Activated CD4-positive, CD25-positive, alpha-beta regulatory T cell treated with anti-CD3 and anti-CD28 coated beads, Interleukin-2, amount 50 U/mL, for 24 hours (primary cell): ENCODE measurements at regions not wholly inside any gene's neighbourhood (a gene's known extent, or its start where the extent isn't known, plus 50 kb on each side); places are given as distances from the start of the nearest gene placed in this dataset.

Experiments used
- ATAC-seq, 2 donors: fragments of 150-1000 bp; cut with Tn5 transposase; one replicate each; pipeline ENCODE4 v1.10.0; 2021; ENCODE audit warnings: mild to moderate bottlenecking in 1 of 2, moderate library complexity in 1 of 2

DNA sequence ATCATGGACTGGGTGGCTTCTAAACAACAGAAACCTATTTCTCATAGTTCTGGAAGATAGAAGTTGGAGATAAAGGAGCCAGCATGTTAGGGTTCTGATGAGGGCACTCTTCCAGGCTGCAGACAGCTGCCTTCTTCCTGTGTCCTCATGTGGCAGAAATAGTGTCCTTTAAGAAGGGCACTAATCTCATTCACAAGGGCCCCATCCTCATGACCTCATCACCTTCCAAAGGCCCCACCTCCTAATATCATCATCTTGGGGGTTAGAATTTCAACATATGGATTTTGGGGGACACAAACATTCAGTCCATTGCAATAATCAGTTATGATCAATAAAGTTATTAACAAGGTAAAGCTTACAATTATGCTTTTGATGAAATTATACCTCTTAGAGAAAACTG is 130.8 kb upstream of the SLC22A23 start:
- no peak for ATAC-seq

DNA sequence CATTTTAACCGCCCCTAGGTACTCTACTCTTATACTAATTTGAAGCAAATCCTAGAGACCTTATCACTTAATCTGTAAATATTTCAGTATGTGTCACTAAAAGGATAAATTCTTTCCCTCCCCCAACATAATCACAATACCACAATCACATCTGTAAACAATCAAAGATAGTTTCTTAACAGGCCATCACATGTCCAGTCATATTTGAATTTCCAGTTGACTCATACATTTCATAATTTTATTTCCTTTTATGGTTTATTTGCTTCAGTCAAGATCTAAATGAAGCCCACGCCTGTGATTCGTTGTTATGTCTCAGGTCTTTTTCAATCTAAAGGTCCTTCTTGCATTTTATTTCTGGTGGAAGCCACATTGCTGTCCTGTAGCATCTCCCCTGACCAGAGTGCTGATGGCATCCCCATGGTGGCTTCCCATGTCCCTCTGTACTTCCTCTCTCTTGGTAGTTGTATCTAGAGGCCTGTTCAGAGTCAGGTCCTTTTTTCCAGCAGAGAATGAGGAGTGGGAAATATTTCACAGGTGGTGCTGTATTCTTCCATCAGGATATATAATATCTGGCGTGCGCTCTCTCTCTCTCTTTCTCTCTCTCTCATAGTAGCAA is 128.6 kb upstream of the SLC22A23 start:
- peak in 1 of 2 donors; percentile 24 for ATAC-seq

DNA sequence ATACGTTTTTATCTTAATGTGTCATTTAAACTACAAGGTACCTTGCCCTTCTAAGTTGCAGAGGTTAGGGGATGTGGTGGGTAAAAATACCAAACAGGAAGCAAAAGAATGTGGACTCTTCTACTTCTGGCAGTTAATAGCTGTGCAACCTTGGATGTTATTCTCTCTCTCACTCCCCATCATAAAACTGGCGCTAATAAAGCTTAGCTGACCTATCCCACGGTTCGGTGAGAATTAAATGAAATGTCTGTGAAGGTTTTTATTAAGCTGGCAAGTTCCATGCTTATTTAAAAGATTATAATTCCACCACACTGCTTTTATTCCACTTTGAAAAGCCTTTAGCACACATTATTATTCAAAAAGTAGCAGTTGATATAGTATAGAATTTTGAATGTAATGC is 127.8 kb upstream of the SLC22A23 start:
- no peak for ATAC-seq

DNA sequence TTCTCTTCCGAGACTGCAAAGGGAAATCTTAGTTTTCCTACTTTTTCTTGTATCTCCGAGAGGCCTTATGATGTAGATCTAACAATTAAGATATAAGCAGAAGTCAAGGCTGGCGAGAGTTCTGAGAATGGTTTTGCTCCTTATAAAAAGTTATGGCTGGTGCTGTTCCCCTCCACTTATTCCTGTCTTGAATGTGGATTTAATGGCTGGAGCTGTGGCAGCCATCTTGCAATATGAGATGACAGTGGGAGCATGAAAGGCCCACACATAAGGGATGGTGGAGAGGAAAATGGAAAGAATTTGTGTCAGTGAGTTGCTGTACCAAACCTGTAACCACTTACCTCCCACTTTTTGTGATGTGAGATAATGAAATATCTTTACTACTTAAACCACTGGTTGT is 124.6 kb upstream of the SLC22A23 start:
- ATAC-seq = no peak

DNA sequence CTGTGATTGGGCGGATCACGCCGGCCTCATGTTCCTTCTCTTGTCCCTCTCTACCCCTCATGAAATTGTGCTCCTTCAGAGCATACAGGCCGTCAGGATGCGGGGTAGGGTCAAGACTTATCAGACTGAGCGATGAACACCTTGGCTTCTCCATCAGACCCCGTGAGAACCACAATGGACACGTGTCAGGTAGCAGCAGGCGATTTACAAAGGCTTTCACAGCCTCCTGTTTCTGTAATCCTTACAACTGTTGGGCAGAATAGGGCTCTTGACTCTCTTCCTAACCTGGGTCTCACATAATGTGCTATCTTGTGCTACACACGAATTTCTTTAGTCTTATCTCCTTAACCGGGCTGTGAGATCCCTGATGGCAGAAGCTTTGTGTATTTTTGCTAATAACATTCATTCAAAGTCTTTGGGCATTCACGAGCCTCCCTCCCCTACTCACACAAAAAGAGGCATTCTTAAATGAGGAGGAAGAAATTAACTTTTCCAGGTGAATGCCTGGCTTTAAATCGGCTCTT is 122.9 kb upstream of the SLC22A23 start:
- no peak for ATAC-seq

DNA sequence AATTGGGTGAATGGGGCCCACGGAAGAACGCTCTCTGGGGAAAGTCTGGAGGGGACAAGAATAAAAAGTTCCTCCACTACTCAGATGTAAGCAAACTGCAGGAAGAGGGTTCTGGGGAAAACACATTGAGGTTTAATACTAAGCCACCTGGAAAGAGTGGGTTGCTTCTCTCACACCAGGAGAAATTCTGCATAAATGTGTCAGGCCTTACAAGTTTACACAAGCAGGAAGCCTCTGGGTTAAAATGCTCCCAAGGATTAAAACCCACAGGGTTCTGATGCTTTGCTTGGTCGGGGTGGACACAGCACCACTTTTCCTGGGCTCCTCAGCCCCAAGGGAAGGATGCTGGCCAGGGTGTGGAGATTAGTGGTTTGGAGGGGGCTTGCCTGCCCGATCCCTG is 122.1 kb upstream of the SLC22A23 start:
- ATAC-seq = no peak

DNA sequence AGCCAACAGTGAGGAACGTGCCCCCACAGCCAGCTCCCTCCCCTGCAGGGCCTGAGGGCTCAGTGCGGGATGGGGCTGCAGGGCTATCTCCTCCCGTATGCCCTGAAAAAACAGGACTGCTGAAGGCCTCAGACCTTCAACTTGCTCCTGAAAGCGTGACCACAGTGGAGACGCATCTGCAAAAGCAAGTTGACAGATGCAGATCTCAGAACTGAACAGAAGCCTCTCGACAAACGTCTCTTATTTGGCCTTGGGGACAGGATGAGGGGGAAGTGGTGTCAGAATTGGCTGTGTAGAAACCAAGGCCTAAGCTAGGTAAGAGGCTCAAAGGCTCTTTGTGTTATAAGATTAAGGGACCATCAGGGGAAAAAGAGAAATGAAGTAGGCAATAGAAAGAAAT is 120.7 kb upstream of the SLC22A23 start:
- no peak for ATAC-seq

DNA sequence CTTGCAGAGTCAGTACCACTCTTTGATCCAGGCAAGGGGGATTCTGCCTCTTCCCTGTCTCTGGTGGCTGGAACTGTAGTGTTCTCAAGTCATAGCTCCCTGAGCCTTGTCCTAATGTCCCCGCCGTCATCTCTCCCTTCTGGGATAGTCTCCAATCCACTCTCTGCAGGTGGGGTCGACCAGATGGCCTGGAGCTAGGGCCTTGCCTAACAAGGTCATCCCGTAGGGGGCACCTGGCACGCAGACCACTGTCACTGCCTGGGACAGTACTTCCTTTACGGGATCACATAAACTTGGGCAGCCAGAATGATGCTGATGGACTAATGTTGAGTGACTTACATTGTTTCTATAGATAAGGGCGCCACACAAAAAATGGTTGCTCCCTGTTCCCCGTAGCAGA is 118.9 kb upstream of the SLC22A23 start:
- ATAC-seq = no peak

DNA sequence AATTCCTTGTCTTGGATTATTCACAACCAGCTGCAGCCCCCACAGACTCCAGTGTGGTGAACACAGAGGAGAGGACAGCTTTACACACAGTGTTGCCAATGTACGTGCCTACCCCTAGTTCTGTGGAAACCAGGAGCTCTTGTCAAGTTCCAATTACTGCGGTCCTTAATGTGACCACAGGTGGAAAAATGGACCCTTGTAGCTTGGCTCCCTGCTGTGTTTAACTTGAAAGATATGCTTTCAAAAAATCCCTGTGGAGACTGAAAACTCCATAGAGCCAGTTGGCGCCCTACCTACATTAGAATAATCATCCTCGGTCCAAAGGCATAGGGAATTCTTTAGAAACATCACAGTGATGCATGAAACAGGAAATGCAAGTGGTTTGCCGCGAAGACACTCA is 118.3 kb upstream of the SLC22A23 start:
- ATAC-seq = no peak

DNA sequence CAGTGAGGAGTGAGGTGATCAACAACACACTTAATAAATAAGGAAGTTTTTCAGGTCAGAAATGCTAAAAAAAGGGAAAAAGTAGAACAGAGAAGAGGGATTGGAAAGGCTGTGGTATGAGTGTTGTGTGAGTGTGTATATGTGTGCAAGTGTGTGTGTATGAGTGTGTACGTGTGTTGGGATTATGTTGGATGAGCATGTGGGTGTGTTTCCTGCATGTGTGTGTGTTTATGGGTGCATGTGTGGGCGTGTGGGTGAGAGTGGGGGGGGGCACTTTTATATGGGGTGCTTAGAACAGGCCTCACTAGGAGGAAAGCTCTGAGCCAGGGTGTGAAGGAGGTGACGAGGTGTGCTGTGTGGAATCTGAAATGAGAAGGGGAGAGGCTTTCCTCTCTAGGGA is 116.8 kb upstream of the SLC22A23 start:
- ATAC-seq = no peak

DNA sequence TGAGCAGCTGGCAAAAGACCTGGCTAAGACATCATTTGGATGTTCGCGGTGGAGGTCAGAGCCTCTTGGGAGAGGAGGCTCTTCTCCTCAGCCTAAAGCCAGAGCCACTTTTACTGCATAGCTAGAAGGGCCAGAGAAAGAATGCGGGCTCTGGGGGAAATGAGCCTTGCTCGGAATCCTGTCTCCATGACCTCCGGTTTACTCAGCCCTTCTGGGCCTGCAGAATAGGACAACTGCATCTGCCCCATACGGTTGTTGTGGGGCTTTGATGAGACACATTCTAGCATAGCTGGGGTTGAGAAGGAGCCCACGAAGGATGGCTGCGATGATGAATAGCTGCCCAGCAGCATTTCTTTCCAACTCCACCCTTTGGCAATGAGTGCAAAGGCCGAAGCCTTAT is 115.0 kb upstream of the SLC22A23 start:
- no peak for ATAC-seq

DNA sequence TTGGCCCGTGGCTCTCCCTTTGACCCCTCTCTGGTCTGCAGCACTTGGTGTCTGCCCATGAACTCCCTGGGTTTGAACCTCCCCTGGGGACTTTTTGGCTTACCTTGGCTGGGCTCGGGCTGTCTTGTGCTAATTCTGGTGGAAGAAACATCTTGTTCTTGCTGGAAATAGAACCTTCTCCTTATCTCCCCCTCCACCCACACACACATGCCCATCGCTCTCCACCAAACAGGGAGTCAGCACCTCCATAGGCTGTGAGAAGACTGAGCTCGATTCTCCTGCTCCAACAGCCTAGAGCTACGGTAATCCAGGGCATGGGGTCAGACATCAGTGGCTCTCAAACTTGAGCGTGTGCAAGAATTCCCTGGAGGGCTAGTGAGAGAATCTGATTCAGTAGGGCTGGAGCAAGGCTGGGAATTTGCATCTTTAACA is 114.4 kb upstream of the SLC22A23 start:
- ATAC-seq = no peak

DNA sequence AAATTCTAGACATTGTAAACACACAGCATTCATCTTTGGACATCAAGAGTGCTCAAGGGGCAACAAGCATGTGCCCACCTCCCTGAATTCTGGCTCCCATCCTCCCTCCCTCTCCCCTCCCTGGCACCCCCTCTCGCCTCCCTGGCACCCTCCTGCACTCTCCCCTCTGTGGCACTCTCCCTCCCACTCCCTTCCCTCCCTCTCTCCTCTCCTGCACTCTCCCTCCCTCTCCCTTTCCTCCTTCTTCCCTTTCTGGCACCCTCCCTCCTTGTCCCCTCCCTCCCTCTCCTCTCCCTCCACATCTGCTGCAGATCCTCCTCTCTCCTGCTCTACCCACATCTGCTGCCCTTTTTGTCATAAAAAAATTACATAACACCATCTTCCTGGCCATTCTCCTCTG is 113.0 kb upstream of the SLC22A23 start:
- ATAC-seq = no peak

DNA sequence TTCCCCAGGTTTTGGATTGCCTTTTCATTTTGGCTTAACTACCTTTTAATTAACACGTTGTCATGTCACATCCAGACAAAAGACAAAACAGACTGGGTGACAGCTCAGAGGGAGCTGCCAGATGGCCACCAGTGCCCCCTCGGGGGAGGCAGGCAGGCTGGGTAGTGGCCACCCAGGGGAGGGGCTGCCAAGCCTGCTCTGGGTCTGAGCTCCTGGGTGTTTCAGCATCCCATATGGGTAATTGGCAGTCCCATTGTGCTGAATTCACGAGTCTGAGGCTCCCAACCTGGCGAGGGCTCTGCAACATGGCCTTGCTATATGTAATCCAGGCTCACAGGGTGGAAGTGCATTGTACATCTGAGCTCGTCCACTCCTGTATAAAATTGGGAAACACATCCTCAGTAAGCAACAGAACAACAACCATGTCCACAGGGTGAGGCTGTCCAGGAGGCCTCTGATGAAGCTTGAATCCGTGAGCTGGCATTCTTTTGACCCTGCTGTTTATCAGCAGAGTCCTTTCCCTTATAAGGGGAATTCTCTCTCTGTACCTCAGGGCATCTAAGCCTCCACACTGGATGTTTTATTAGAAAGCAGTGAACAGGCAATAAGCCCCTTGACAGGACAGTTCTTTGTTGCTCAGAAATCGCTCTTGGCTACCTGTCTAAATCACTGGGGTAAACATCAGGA is 111.7 kb upstream of the SLC22A23 start:
- no peak for ATAC-seq

DNA sequence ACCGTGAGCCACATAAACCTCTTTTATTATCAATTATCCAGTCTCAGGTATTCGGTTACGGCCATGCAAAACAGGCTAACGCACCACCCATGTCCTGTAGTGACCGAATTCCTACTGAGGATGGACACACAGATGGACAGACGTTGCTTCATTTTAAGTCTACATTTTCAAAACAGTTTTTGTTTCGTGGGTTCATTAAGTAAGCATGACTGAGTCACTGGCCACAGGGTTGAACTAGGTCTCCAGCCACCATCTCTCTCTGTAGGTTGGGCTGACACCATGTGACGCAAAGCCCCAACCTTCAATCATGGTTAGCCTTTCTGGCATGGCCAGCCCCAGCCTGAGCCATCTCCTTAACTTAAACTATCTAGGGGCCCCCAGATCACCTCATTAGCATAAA is 110.0 kb upstream of the SLC22A23 start:
- ATAC-seq = no peak

DNA sequence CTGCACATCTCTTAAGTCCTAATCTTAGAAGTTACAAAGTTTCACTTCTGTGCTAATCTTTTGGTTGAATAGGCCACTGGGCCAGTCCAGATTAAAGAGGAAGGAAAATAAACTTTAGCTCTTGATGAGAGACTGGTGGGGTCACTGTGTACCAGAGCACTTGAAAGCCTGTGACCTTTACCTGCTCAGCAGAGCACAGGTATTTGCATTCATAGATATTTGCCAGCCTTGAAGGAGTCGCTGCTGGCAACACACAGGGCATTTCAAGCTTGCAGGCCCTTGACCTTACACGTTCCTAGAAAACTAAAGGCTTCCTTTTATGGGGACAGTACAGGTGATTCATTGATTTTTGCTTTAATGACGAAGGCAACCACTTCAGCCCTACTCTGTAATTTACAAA is 108.4 kb upstream of the SLC22A23 start:
- no peak for ATAC-seq

DNA sequence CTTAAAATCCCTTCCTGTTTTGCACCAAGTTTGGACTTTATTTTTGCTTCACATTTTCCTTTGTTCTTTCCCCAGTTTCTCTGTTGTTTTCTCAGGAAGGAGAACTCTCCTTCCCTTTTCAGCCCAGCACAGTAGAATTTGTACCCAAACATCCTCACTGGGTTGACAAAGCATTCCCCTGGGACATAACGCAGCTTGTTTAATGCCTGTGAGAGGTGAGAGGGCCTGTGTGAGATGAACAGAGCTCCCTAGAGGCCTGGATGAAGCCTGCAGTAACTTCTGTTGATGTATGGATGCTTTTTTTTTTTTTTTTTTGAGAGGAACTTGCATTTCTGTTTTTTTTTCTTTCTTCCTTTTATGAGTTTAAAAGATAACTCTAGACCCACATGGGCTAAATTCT is 104.9 kb upstream of the SLC22A23 start:
- no peak for ATAC-seq

DNA sequence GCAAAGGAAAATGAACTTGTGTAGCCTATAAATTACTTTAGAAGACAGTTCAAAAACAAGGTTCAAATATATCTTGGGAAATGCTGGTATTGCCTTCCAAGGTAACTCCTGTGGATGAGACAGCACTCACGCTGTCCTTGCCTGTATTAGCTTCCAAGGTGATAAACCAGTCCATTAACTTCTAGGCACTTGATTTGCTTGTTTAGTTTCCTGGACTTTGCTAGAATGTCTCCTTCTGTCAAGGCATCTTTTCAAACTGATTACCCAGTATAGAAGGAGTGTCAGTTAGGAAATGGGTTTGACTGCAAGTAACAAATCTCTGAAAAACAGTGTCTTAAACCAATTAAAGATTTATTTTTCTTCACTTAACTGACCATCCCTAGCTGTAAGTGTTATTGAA is 103.4 kb upstream of the SLC22A23 start:
- no peak for ATAC-seq

DNA sequence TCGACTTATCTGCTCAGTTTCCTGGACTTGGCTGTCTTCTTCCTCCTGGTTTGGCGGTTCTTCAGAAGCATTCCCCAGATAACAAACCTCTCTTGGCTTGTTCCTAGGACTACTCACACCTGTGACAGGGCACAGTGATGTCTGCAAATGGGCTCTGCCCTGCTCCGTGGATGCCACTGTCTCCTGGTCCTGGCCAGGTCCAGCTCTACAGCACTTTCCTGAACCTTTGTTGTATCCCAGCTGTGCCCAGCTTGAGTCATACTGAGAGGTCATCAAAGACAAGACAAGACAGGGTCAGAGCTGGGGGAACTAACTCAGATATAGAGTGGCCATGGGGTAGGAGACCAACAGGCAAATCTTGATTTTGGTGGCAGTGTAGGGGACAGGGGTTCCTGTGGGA is 102.7 kb upstream of the SLC22A23 start:
- no peak for ATAC-seq

DNA sequence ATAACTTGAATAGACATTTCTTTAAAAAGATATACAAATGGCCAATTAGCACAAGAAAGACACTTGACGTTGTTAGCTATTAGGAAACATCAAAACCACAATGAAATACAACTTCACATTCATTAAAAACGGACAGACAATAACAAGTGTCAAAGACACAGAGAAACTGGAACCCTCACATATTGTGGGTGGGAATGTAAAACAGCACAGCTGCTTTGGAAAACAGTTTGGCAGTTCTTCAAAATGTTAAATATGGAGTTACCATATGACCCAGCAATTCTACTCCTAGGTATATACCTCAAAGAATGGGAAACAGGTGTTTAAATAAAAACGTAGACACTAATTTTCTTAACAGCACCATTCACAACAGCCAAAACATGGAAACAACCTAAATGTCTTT is 100.5 kb upstream of the SLC22A23 start:
- ATAC-seq = no peak

DNA sequence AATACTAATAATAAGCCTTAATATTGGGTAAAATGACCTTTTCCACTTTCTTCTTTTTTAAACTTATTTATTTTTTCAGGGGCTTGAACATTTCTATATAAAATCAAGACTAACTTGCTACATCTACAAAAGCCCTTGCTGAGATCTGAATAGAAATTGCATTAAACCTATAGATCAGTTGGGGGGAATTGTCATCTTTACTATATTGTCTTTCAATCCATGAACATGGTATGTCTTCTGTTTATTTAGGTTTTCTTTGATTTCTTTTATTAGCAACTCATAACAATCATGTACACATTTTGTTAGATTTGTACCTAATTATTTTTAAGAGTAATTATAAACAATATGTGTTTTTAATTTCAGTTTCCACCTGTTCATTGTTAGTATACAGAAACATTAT is 96.4 kb upstream of the SLC22A23 start:
- ATAC-seq = no peak

DNA sequence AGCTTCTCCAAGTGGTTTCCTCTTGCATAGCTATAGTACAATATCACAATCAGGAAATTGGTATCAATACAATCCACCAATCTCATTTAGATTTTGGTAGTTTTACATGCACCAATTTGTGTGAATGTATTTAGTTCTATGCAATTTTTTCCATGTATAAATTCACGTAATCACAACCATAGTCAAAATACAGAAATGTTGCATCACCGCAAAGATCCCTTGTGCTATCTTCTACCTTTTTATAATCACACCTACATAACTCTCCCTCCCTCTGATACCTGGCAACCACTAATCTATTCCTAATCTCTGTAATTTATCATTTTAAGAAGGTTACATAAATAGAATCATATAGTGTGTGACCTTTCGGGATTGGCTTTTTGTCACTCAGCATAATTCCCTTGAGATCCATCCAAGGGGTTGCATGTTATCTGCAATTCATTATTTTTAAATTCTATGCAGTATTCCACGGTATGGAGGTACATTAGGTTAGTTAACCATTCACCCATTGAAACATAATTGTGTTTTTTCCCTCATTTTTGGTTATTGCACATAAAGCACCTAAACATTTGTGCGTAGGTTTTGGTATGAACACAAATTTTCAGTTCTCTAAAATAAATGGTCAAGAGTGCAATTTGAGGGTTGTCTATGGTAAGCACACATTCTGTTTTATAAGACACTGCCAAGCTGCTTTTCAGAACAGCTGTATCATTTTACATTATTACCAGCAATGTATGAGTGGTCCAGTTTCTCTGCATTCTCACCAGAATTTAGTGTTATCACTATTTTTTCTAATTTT is 95.1 kb upstream of the SLC22A23 start:
- no peak for ATAC-seq

DNA sequence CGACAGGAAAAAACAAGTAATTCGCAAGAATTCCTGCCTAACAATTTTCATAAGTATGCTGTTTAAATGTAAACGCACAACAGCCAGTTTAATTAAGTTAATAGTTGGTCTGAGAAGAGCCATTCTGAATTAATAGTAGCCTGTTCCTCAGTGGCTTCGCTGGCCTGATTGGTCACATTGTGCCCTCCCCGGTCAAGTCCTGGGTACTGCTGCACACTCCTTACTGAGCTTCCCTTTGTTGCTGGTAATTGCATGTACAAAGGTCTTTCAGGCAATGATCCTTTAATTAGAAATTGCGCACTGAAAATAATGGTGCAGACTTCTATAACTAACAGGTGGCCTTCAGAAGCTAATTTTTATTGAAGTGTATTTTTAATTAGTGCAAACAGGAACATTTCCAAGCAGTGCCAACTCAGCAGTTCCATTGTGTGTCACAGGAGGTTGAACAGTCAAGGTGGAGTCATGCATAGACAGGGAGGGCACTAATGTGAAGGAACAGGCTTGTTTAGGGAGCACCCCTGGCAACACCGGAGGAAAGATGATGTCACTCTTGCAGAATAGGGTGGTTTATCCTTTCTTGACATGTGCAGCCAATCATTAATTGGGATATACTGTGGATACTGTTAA is 92.6 kb upstream of the SLC22A23 start:
- no peak for ATAC-seq
